CD4-positive, alpha-beta T cell (primary cell): ENCODE measurements at regions not wholly inside any gene's neighbourhood (a gene's known extent, or its start where the extent isn't known, plus 50 kb on each side); places are given as distances from the start of the nearest gene placed in this dataset.

ENCODE experiments used
- ATAC-seq: fragments of 200-7000 bp; cut with Tn5 transposase; one replicate; pipeline ENCODE4 v1.10.0; 2022; ENCODE audit warnings: mild to moderate bottlenecking; ENCODE audit not compliant: poor library complexity
- CTCF ChIA-PET: fragments of 350-600 bp; sonication (Branson Sonifier 250); formaldehyde crosslinking; loops from one replicate; lab custom pipeline; 2021; ENCODE audit warnings: antibody characterized with exemption, inconsistent platforms; lab: Charles Lee
- POLR2A ChIA-PET: fragments of 350-600 bp; sonication (Branson Sonifier 250); formaldehyde crosslinking; loops from one replicate; lab custom pipeline; 2021; ENCODE audit warnings: antibody characterized with exemption, inconsistent platforms; lab: Charles Lee
- DNase-seq, 14 experiments: peaks; one replicate each; pipeline ENCODE4 v3.0.0-alpha.2; 2013 to 2020; ENCODE audit warnings: mixed read lengths in 2 of 14
- H3K27ac ChIP-seq, 2 donors: one replicate each; pipeline versions ENCODE4 v1.5.1 to v1.7.0; 2013; ENCODE audit warnings: low read length in 2 of 2, low read depth in 1 of 2, mild to moderate bottlenecking in 1 of 2
- H3K27me3 ChIP-seq, 2 experiments: 1 replicate in 1 of 2; 2 replicates in 1 of 2; pipeline versions ENCODE4 v1.6.1 to v1.7.0; 2013; ENCODE audit warnings: low read length in 2 of 2, control low read depth in 1 of 2, mild to moderate bottlenecking in 1 of 2, moderate library complexity in 1 of 2; ENCODE audit not compliant: insufficient read depth in 2 of 2, control insufficient read depth in 1 of 2
- H3K36me3 ChIP-seq: one replicate; pipeline ENCODE4 v1.6.1; 2013; ENCODE audit warnings: low read length, control low read depth; ENCODE audit not compliant: insufficient read depth
- H3K4me1 ChIP-seq: one replicate; pipeline ENCODE4 v1.6.1; 2013; ENCODE audit warnings: low read length, control low read depth; ENCODE audit not compliant: insufficient read depth
- H3K4me3 ChIP-seq: one replicate; pipeline ENCODE4 v1.5.1; 2013; ENCODE audit warnings: mild to moderate bottlenecking, low read length, moderate library complexity
- H3K9me3 ChIP-seq, 2 experiments: 1 replicate in 1 of 2; 2 replicates in 1 of 2; pipeline versions ENCODE4 v1.6.1 to v1.7.0; 2013; ENCODE audit warnings: low read length in 2 of 2, mild to moderate bottlenecking in 2 of 2, control low read depth in 1 of 2, moderate library complexity in 1 of 2; ENCODE audit not compliant: control insufficient read depth in 1 of 2, insufficient read depth in 1 of 2
- H3K27ac Mint-ChIP-seq: one replicate; pipeline ENCODE4 v1.8.0; 2020; ENCODE audit warnings: mixed read lengths
- H3K27me3 Mint-ChIP-seq: one replicate; pipeline ENCODE4 v1.8.0; 2021; ENCODE audit warnings: mixed read lengths
- H3K36me3 Mint-ChIP-seq: one replicate; pipeline ENCODE4 v1.8.0; 2021; ENCODE audit warnings: low read depth, mixed read lengths
- H3K4me1 Mint-ChIP-seq: one replicate; pipeline ENCODE4 v1.8.0; 2021; ENCODE audit warnings: low read depth, mixed read lengths
- H3K4me3 Mint-ChIP-seq: one replicate; pipeline ENCODE4 v1.8.0; 2020; ENCODE audit warnings: mild to moderate bottlenecking, mixed read lengths
- H3K9me3 Mint-ChIP-seq: one replicate; pipeline ENCODE4 v1.8.0; 2020; ENCODE audit warnings: mixed read lengths
- intact Hi-C, 2 experiments: fragments of 100-400 bp; cut with DNase I in 1 of 2; cut with micrococcal nuclease in 1 of 2; formaldehyde crosslinking; loops; one replicate each; pipeline versions ENCODE4 v1.15.1 to v1.9.0; 2023 to 2025; cut with DNase I, micrococcal nuclease
- TF ChIP-seq, protein P1 (sequence below): fragments of 200-600 bp; IDR thresholded peaks from one replicate; pipeline ENCODE4 v1.8.0; 2022; ENCODE audit warnings: antibody characterized with exemption, mild to moderate bottlenecking

- H3K27me3 Mint-ChIP-seq = no peaks in the 10 kb centered on the region
- H3K4me1 Mint-ChIP-seq = peaks cover 18% of the 10 kb centered on the region
- no peak overlapping the region for H3K27ac ChIP-seq
- H3K36me3 Mint-ChIP-seq = no peaks in the 10 kb centered on the region
- no peaks in the 10 kb centered on the region for H3K9me3 ChIP-seq
- no peak for DNase-seq
- no peak overlapping the region for H3K4me3 ChIP-seq
- no peaks in the 10 kb centered on the region for H3K36me3 ChIP-seq
- intact Hi-C loops = loop anchor here in 1 of 2 experiments (5.0 kb wide), 1 partner anchor 66 kb away; no protein-coding TSS in a partner anchor
- H3K4me3 Mint-ChIP-seq = no peak overlapping the region
- no peak for ATAC-seq
- H3K4me1 ChIP-seq = no peaks in the 10 kb centered on the region
- TF ChIP-seq, protein P1, sequence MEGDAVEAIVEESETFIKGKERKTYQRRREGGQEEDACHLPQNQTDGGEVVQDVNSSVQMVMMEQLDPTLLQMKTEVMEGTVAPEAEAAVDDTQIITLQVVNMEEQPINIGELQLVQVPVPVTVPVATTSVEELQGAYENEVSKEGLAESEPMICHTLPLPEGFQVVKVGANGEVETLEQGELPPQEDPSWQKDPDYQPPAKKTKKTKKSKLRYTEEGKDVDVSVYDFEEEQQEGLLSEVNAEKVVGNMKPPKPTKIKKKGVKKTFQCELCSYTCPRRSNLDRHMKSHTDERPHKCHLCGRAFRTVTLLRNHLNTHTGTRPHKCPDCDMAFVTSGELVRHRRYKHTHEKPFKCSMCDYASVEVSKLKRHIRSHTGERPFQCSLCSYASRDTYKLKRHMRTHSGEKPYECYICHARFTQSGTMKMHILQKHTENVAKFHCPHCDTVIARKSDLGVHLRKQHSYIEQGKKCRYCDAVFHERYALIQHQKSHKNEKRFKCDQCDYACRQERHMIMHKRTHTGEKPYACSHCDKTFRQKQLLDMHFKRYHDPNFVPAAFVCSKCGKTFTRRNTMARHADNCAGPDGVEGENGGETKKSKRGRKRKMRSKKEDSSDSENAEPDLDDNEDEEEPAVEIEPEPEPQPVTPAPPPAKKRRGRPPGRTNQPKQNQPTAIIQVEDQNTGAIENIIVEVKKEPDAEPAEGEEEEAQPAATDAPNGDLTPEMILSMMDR = no peak
- no peak overlapping the region for H3K27ac Mint-ChIP-seq
- no peaks in the 10 kb centered on the region for H3K27me3 ChIP-seq
- ChIA-PET POLR2A (no interaction called here), CTCF (no interaction called here)
- H3K9me3 Mint-ChIP-seq = no peaks in the 10 kb centered on the region
These were observed 219.8 kb upstream of the ATP2B1 start for GRCh38 chr12:89928467-89928866.

- CTCF ChIA-PET = no interaction called here
- H3K27ac ChIP-seq = no peak overlapping the region
- H3K27me3 ChIP-seq = no peaks in the 10 kb centered on the region
- H3K4me1 ChIP-seq = no peaks in the 10 kb centered on the region
- no peak overlapping the region for H3K4me3 Mint-ChIP-seq
- no peak overlapping the region for H3K27ac Mint-ChIP-seq
- TF ChIP-seq, protein P1 = no peak
- no peaks in the 10 kb centered on the region for H3K36me3 Mint-ChIP-seq
- intact Hi-C loops = loop anchor here in 1 of 2 experiments (5.0 kb wide), 1 partner anchor 65 kb away; no protein-coding TSS in a partner anchor
- H3K4me1 Mint-ChIP-seq = peaks cover 11% of the 10 kb centered on the region
- ATAC-seq (no peak), DNase-seq (peak in 3 of 14 experiments; percentile 44 to 51 (median 50))
- POLR2A ChIA-PET = no interaction called here
- no peaks in the 10 kb centered on the region for H3K9me3 Mint-ChIP-seq
- no peaks in the 10 kb centered on the region for H3K9me3 ChIP-seq
- no peak overlapping the region for H3K4me3 ChIP-seq
- H3K36me3 ChIP-seq = no peaks in the 10 kb centered on the region
- no peaks in the 10 kb centered on the region for H3K27me3 Mint-ChIP-seq
These were observed 218.6 kb upstream of the ATP2B1 start for GRCh38 chr12:89927226-89927698.

- H3K36me3 Mint-ChIP-seq = no peaks in the 10 kb centered on the region
These were observed 215.6 kb upstream of the ATP2B1 start for GRCh38 chr12:89924191-89924590.

More at GRCh38 chr12:89924191-89924590, 215.6 kb upstream of the ATP2B1 start:
- DNase-seq = no peak
- Mint-ChIP-seq H3K9me3 (no peaks in the 10 kb centered on the region), H3K4me3 (no peak overlapping the region), H3K4me1 (peaks cover 8% of the 10 kb centered on the region), H3K27ac (no peak overlapping the region), H3K27me3 (no peaks in the 10 kb centered on the region)
- no peaks in the 10 kb centered on the region for H3K36me3 ChIP-seq
- no peak for ATAC-seq
- H3K9me3 ChIP-seq = no peaks in the 10 kb centered on the region
- CTCF ChIA-PET = no interaction called here
- TF ChIP-seq, protein P1 = no peak
- H3K4me1 ChIP-seq = no peaks in the 10 kb centered on the region
- POLR2A ChIA-PET = no interaction called here
- no peak overlapping the region for H3K27ac ChIP-seq
- no peak overlapping the region for H3K4me3 ChIP-seq
- H3K27me3 ChIP-seq = no peaks in the 10 kb centered on the region
- intact Hi-C loops = no loop called here
